Activated CD8-positive, alpha-beta T cell treated with anti-CD3 and anti-CD28 coated beads for 36 hours (primary cell): ENCODE measurements at regions not wholly inside any gene's neighbourhood (a gene's known extent, or its start where the extent isn't known, plus 50 kb on each side); places are given as distances from the start of the nearest gene placed in this dataset.

Experiments
- ATAC-seq: fragments of 200-7000 bp; cut with Tn5 transposase; one replicate; pipeline ENCODE4 v1.10.0; 2021; ENCODE audit warnings: mild to moderate bottlenecking, moderate library complexity
- CTCF ChIA-PET: fragments of 350-600 bp; sonication (Branson Sonifier 250); formaldehyde crosslinking; loops from one replicate; lab custom pipeline; 2021; ENCODE audit warnings: antibody characterized with exemption; lab: Charles Lee
- POLR2A ChIA-PET: fragments of 350-600 bp; sonication (Branson Sonifier 250); formaldehyde crosslinking; loops from one replicate; lab custom pipeline; 2021; ENCODE audit warnings: antibody characterized with exemption; lab: Charles Lee
- DNase-seq: peaks from one replicate; pipeline ENCODE4 v3.0.0-alpha.2; 2020
- H3K27ac Mint-ChIP-seq: one replicate; pipeline ENCODE4 v1.8.0; 2021; ENCODE audit warnings: mild to moderate bottlenecking, mixed read lengths
- H3K27me3 Mint-ChIP-seq: one replicate; pipeline ENCODE4 v1.8.0; 2021; ENCODE audit warnings: mixed read lengths
- H3K36me3 Mint-ChIP-seq: one replicate; pipeline ENCODE4 v1.8.0; 2021; ENCODE audit warnings: low read depth, mixed read lengths
- H3K4me1 Mint-ChIP-seq: one replicate; pipeline ENCODE4 v1.8.0; 2021; ENCODE audit warnings: low read depth, mixed read lengths
- H3K4me3 Mint-ChIP-seq: one replicate; pipeline ENCODE4 v1.8.0; 2021; ENCODE audit warnings: mild to moderate bottlenecking, moderate library complexity, mixed read lengths
- H3K9me3 Mint-ChIP-seq: one replicate; pipeline ENCODE4 v1.8.0; 2021; ENCODE audit warnings: mixed read lengths
- CTCF ChIP-seq: fragments of 200-600 bp; IDR thresholded peaks from one replicate; pipeline ENCODE4 v1.8.0; 2022; ENCODE audit warnings: antibody characterized with exemption, mild to moderate bottlenecking
- intact Hi-C: fragments of 100-400 bp; cut with micrococcal nuclease; formaldehyde crosslinking; loops from one replicate; pipeline ENCODE4 v1.10.0; 2022

GRCh38 chr4:71133491-71133890 is 140.0 kb downstream of the DCK start:
- intact Hi-C loops, result no loop called here
- H3K27ac Mint-ChIP-seq, result no peak overlapping the region
- DNase-seq (no peak), ATAC-seq (no peak)
- no peak for TF ChIP-seq CTCF
- POLR2A ChIA-PET, result no interaction called here
- no peaks in the 10 kb centered on the region for H3K36me3 Mint-ChIP-seq
- no peak overlapping the region for H3K4me3 Mint-ChIP-seq
- CTCF ChIA-PET, result no interaction called here
- no peaks in the 10 kb centered on the region for H3K27me3 Mint-ChIP-seq
- H3K4me1 Mint-ChIP-seq, result no peaks in the 10 kb centered on the region
- no peaks in the 10 kb centered on the region for H3K9me3 Mint-ChIP-seq

DNA sequence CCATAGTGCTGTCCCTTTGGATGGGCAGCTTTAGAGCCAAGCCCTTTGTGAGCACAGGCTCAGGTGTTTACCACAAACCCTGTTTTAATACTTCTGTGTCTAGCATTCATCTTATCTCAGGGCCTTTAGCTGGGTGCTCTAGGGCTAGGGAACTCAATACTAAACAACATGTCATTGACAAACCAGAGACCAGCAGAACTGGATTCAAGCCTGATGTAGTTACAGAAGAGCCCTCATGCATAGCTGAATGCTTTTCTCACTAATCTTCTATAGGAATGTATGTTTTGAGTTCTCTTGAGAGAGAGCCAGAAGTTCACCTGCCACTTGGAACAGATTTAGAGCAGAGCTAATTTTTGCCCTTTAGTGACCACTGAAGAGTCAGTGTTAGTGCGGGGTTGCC is 142.6 kb downstream of the DCK start:
- DNase-seq (no peak), ATAC-seq (no peak)
- no peaks in the 10 kb centered on the region for H3K36me3 Mint-ChIP-seq
- no peak overlapping the region for H3K27ac Mint-ChIP-seq
- CTCF ChIA-PET, result no interaction called here
- TF ChIP-seq CTCF, result no peak
- POLR2A ChIA-PET, result no interaction called here
- no peaks in the 10 kb centered on the region for H3K27me3 Mint-ChIP-seq
- H3K4me3 Mint-ChIP-seq, result no peak overlapping the region
- H3K9me3 Mint-ChIP-seq, result no peaks in the 10 kb centered on the region
- intact Hi-C loops, result no loop called here
- peaks cover 1% of the 10 kb centered on the region for H3K4me1 Mint-ChIP-seq

DNA sequence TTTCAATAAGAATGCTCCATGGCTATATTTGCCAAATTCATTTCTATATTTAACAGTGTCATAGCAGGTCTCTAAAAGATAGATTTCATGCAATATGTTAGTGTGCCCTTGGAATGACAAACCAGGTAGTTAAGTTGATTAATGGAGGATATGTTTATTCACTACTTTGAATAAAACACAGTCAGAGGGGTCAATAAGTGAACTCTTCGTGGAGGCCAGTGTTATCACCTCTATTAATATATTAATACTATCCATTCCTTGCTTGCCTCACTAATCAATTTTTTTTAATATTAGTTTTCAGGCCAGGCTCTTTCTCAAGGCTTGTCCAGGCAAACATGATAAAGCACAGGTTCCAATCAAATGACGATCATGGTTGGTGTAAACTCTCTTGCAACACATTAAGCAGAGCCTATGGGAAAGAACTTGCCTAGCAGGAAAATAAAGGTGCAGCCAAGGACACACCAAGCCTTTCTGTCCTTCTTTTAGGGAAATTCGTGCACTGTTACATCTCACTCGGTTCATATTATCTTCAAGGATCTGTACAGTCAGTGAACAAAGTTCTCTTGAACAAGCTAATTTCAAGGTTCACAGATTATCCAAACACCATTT is 144.7 kb downstream of the DCK start:
- ATAC-seq, result no peak
- CTCF ChIA-PET, result no interaction called here
- POLR2A ChIA-PET, result no interaction called here

DNA sequence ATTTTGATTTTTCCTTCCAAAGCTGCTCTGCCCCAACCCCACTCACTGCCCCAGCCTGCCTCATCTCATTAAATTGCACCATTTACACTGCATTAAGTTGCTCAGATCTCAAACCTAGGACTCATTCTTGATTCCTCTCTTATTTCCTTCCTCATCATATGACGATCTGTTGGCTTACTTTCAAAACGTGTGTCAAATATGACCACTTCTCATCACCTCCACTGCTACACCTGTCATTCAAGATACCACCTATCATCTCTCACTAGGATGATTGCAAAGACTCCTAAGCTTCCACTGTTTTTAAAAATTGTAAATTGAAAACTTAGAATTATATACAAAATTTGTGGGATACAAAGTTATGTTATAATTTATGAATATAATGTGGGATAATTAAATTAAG is 147.1 kb downstream of the DCK start:
- no peak for DNase-seq
- Mint-ChIP-seq H3K4me3 (no peak overlapping the region), H3K27ac (no peak overlapping the region), H3K27me3 (no peaks in the 10 kb centered on the region), H3K36me3 (no peaks in the 10 kb centered on the region), H3K9me3 (no peaks in the 10 kb centered on the region), H3K4me1 (peaks cover 5% of the 10 kb centered on the region)
- CTCF ChIA-PET, result interaction anchor here (1.0 kb wide), 1 partner anchor 74 kb away, joined by 3 read pairs; no protein-coding TSS in a partner anchor
- ATAC-seq, result no peak
- POLR2A ChIA-PET, result no interaction called here
- intact Hi-C loops, result no loop called here
- no peak for TF ChIP-seq CTCF

More for the DNA sequence above, 144.7 kb downstream of the DCK start:
- Mint-ChIP-seq H3K4me1 (peaks cover 5% of the 10 kb centered on the region), H3K27me3 (no peaks in the 10 kb centered on the region), H3K4me3 (no peak overlapping the region), H3K27ac (no peak overlapping the region), H3K9me3 (no peaks in the 10 kb centered on the region), H3K36me3 (no peaks in the 10 kb centered on the region)
- TF ChIP-seq CTCF, result no peak
- intact Hi-C loops, result no loop called here
- DNase-seq, result no peak

DNA sequence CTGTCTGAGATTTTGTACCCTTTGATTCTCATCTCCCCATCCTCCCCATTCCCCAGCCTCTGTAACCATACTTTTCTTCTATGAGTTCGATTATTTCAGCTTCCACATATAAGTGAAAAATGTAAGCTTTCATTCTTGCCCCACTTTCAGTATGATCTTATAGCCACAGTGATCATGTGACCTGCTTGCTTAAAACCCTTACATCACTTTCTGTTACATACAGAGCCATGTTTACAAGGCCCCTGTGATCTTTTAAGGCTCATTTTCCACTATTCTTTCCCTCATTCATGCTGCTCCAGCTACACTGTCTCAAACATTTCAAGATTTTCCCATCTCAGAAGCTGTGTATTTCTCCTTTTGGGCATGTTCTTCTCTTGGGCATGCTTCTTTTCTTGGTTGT is 147.7 kb downstream of the DCK start:
- Mint-ChIP-seq H3K4me3 (no peak overlapping the region), H3K36me3 (no peaks in the 10 kb centered on the region), H3K9me3 (no peaks in the 10 kb centered on the region), H3K27me3 (no peaks in the 10 kb centered on the region), H3K4me1 (peaks cover 5% of the 10 kb centered on the region), H3K27ac (no peak overlapping the region)
- ATAC-seq, result no peak
- intact Hi-C loops, result no loop called here
- ChIA-PET CTCF (interaction anchor here (0.5 to 1.0 kb wide), 2 partner anchors 33 to 75 kb away, joined by 3 read pairs; no protein-coding TSS in a partner anchor), POLR2A (no interaction called here)
- no peak for DNase-seq
- no peak for TF ChIP-seq CTCF
